Astrocyte of the hippocampus (primary cell): ENCODE measurements at regions not wholly inside any gene's neighbourhood (a gene's known extent, or its start where the extent isn't known, plus 50 kb on each side); places are given as distances from the start of the nearest gene placed in this dataset.
"Not testable (repeated sequence)": the region's sequence is repeated elsewhere in the genome, so short reads cannot be mapped to it uniquely, and the experiment has no call there.

ENCODE experiments used
- DNase-seq: peaks from one replicate; pipeline ENCODE4 v3.0.0; 2011; ENCODE audit warnings: low read depth, low spot score

DNA sequence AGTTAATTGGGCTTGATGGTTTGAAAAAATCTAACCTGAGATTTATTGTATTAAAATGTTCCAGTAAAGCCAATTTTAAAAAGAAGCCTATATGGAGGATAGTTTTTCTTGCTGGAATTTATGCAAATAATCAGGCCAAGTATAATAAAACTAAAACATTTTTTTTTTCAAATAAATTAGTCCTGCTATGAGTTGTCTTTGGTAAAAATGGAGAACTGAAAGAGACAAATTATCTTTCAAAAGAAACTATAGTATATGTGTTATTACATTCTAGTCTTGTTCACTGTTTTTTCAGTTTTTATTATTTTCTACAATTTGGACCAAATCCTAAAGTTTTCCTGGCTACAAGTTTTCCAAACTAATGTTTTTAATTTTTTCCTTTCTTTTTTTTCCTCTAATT is 468.9 kb downstream of the UQCRFS1 start:
- DNase-seq: no peak

GRCh38 chr19:28737021-28737895 is 475.7 kb downstream of the UQCRFS1 start:
- peak; percentile 40 for DNase-seq

DNA sequence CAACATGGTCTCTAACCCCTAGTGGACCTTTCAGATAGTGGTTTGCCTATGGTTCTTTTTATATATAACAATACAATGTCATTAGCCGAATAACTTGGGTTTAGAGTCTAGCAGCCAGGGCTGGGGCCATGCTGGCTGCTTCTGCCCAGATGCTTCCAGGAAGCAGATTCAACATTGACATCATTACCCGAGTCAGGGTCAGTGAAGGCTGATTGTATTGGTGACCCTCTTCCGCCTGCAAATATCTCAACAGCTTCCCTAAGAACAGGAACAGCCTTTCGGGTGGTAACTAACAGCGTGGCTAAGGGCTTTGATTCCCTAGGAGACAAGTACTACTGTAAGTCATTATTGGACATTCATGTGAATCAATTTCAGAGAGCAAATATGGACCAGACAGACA is 476.4 kb downstream of the UQCRFS1 start:
- DNase-seq: no peak

GRCh38 chr19:28731577-28731976 is 481.4 kb downstream of the UQCRFS1 start:
- DNase-seq: no peak

GRCh38 chr19:28730791-28731512 is 482.0 kb downstream of the UQCRFS1 start:
- no peak for DNase-seq

DNA sequence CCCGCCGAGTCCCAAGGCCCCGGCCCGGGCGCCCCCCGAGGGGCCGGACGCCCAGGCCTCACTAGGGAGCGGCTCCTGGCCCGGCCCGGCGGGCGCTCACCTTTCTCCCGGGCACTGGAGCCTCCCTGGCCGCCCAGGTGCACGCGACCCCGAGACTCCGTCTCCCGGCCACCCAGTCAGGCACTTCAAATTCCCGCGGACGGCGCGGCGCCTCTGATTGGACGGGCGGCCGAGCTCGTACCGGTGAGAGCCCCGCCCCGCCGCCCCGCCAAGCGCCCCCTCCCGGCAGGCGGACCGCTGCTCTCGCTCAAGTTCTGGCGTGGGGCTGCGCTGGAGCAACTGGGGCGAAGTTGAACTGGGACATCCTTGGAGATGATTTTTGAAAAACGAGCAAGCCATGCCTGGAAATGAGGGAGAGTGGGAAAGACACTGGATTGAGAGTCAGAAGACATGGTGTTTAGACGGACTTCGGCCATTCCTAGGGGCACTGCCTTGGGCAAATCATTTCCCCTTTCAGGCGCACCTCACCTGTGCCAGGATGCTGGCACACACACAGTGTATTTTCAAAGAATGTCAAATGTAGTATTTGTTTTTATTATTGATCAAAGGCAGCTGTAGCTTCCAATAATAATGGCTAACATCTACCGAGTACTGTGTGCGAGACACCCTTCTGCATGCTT is 485.3 kb downstream of the UQCRFS1 start:
- peak; percentile 70 for DNase-seq

DNA sequence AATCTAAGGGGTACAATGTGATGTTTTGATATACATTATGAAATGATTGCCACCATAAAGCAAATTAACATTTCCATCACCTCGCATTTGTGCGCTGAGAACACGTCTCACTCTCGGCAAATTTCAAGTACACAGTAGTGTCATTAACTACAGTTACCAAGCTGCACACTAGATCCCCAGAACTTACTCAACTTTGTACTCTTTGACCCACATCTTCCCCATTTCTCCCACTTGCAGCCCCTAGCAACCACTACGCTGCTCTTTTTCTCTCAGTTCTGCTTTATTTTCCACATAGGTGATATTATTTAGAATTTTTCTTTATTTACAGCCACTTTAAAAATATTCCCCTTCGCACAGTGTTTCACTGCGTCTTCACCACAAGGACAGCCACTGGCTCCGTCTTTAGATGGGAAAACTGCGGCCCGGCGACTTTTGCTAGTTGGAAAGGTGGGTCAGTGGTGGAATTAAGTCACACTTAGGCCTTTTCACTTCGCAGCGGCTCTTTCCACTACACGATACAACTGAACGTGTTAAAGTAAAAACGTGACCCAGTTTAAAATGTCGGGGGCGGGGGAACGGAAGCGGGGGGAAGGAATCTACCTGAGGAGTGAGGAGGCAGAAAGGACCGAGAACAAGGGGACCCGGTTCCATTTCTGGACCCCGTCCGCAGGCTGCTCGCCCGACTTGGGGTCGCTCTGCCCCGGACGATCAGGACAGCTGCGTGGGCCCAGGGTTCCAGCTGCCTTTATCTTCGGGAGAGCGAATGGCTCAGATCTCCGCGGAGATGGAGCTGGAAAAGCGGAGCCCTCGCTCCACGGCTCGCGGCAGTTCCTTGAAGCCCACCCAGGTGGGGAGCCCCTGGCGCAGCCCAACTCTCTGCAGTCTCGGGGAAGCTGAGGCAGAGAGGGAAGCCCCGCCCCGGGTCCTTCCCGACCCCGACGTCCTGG is 486.1 kb downstream of the UQCRFS1 start:
- DNase-seq: no peak

DNA sequence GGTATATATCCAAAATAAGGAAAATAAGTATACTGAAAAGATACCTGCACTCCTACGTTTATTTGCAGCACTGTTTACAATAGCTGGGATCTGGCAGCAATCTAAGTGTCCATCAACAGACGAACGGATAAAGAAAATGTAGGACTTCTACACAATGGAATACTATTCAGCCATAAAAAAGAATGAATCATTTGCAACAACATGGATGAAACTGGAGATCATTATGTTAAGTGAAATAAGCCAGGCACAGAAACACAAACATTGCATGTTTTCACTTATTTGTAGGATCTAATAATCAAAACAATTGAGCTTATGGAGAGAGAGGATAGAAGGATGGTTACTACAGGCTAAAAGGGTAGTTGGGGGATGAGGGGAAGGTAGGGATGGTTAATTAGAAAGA is 494.0 kb downstream of the UQCRFS1 start:
- no peak for DNase-seq

DNA sequence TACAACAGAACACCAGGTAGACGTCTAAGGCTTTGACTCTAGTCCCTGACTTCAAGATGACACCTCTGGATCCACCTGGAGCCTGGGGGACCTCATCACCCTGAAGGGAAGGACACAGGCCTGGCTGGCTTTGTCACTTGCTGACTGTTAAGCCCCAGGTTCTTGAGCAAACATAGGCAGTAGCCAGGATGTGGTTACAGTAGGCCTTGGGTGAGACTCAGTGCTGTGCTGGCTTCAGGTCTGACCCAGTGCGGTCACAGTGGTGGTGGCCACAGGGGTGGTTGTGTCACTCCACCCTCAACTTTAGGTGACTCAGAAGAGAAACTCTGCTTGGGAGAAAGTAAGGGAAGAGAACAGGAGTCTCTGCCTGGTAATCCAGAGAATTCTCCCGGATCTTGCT is 497.8 kb downstream of the UQCRFS1 start:
- DNase-seq: no peak

DNA sequence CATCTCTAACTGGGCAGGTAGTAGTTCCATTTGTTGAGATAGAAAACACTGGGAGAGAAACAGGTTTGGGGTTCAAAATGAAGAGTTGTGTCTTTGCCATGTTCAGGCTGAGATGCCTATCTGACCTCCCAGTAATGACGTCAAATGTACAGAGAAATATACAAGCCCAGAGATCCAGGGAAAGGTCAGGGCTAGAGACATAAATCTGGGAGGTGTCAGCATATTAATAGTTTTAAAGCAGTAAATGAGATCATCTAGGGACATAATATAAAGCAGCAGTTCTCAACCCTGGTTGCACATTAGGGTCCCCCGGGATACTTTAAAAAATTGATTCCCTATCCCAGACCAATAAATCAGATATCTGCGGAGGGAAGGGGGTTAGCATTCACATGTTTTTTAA is 501.5 kb downstream of the UQCRFS1 start:
- no peak for DNase-seq

GRCh38 chr19:28710278-28710677 is 502.7 kb downstream of the UQCRFS1 start:
- peak; percentile 81 for DNase-seq

DNA sequence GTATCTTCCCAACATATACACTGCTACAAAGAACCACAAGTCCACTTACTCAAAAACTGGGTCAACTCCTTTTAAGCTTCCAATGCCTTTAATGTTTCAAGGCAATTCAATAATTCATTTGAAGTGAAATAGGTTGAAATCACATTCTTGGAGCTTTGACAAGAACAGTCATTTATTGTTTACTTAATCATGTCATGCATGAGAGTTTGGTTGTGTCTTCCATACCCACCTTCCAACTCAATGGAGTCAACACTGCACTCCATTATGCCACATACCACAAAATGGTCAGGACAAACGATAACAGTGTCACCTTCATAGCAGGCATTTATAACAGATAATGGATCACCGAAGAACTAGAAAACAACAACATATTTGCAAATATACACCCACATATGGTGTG is 506.3 kb downstream of the UQCRFS1 start:
- no peak for DNase-seq

DNA sequence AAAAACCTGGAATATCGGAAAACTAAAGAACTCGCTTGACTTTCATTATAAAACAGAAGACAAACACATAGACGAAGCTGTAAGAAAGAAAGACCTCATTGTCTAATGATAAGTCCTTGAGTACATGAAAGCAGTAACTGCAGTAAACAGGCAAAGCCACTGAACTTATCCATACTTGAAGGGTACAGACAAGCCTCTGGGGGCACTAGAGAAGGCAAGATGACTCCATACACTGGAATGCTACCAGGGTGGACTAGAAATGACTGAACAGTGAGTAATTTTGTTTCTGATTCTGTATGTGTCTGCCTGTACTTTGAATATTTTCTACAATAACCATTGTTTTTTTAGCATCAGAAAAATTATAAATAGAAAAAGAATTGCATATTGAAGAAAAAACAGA is 507.9 kb downstream of the UQCRFS1 start:
- peak; percentile 86 for DNase-seq

- DNase-seq: no peak
Observed at GRCh38 chr19:28703400-28703956, 509.5 kb downstream of the UQCRFS1 start.

- no peak for DNase-seq
Observed at GRCh38 chr19:28701491-28701890, 511.5 kb downstream of the UQCRFS1 start.

- no peak for DNase-seq
Observed at GRCh38 chr19:28700176-28700575, 512.8 kb downstream of the UQCRFS1 start.

DNA sequence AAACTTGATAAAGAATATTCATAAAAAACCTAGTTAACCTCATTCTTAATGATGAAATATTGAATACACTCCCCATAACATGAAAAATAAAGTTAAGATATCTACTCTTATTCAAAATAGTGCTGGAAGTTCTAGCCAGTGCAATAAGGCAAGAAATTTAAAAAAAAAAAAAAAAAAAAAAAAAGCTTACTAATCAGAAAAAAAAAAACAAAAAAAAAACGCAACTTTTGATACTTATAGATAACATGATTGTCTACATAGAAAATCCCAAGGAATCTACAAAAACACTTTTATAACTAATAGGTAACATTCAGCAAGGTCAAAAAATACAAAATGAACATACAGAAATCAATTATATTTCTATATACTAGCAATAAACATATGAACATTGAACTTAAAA is 515.6 kb downstream of the UQCRFS1 start:
- no peak for DNase-seq

GRCh38 chr19:28694812-28695211 is 518.1 kb downstream of the UQCRFS1 start:
- no peak for DNase-seq

DNA sequence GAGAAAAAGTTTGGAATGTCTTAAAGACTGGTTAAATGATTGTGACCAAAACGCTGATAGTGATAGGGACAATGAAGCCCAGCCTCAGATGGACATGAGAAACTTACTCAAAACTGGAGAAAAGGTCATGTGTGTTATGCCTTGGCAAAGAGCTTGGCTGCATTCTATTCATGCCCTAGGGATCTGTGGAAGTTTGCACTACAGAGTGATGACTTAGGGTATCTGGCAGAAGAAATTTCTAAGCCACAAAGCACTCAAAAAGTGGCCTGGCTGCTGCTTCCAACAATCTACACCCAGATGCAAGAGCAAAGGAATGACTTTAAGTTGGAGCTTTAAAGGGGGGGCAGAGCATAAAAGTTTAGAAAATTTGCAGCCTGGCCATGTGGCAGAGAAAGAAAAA is 521.3 kb downstream of the UQCRFS1 start:
- no peak for DNase-seq

GRCh38 chr19:28689464-28689863 is 523.5 kb downstream of the UQCRFS1 start:
- DNase-seq: not testable (repeated sequence)

DNA sequence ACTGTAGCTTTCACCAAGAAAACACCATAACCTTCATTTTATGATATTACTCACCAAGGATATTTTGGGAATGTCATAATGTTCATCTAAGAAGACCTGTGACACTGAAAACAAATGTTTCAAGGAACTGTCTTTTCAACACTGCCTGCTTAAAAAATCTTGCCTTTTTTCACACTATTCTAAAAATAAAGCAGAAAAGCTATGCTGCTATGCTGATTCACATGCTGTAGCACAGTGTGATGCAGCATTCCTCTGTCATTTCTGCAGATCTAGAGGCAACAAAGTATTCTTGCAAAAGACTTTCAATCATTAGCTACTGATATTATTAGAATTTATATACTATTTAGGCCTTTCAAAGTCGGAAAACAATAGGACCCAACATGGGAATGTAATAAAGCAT is 525.7 kb downstream of the UQCRFS1 start:
- no peak for DNase-seq
